Heart left ventricle (tissue), 16 donors: ENCODE measurements at regions not wholly inside any gene's neighbourhood (a gene's known extent, or its start where the extent isn't known, plus 50 kb on each side); places are given as distances from the start of the nearest gene placed in this dataset.

Source experiments
- ATAC-seq, 4 donors: fragments of 200-7000 bp; cut with Tn5 transposase; one replicate each; pipeline ENCODE4 v1.9.1; 2020 to 2022; ENCODE audit warnings: moderate library complexity in 4 of 4, mild to moderate bottlenecking in 3 of 4, moderate number of reproducible peaks in 1 of 4
- DNase-seq, 5 donors: peaks; one replicate each; pipeline ENCODE4 v3.0.0-alpha.2; 2020
- H3K27ac ChIP-seq, 12 donors: fragments of 200-600 bp; sonication (generic) in 4 of 12; one replicate each; pipeline versions ENCODE4 v1.5.0 to v1.8.0; 2016 to 2022; ENCODE audit warnings: mild to moderate bottlenecking in 2 of 12
- H3K27me3 ChIP-seq, 9 donors: fragments of 200-600 bp; sonication (generic) in 2 of 9; one replicate each; pipeline versions ENCODE4 v1.5.1 to v1.8.0; 2016 to 2022; ENCODE audit warnings: mild to moderate bottlenecking in 3 of 9
- H3K36me3 ChIP-seq, 9 donors: fragments of 200-600 bp; sonication (generic) in 2 of 9; one replicate each; pipeline versions ENCODE4 v1.5.0 to v1.8.0; 2018 to 2022; ENCODE audit warnings: mild to moderate bottlenecking in 2 of 9
- H3K4me1 ChIP-seq, 12 donors: fragments of 200-600 bp; sonication (generic) in 4 of 12; one replicate each; pipeline versions ENCODE4 v1.5.0 to v1.8.0; 2016 to 2022; ENCODE audit warnings: mild to moderate bottlenecking in 3 of 12
- H3K4me3 ChIP-seq, 12 donors: fragments of 200-600 bp; sonication (generic) in 4 of 12; one replicate each; pipeline versions ENCODE4 v1.5.0 to v1.8.0; 2017 to 2022; ENCODE audit warnings: mild to moderate bottlenecking in 9 of 12, moderate library complexity in 4 of 12
- H3K9me3 ChIP-seq, 12 donors: fragments of 200-600 bp; sonication (generic) in 4 of 12; one replicate each; pipeline versions ENCODE4 v1.5.0 to v1.8.0; 2016 to 2022; ENCODE audit warnings: mild to moderate bottlenecking in 1 of 12
- CTCF ChIP-seq, 12 donors: fragments of 200-600 bp; sonication (generic) in 4 of 12; IDR thresholded peaks; one replicate each; pipeline versions ENCODE4 v1.5.0 to v1.8.0; 2018 to 2022; ENCODE audit warnings: antibody characterized with exemption in 12 of 12, mild to moderate bottlenecking in 5 of 12
- POLR2A ChIP-seq, 2 donors: fragments of 450-650 bp; IDR thresholded peaks; one replicate each; pipeline ENCODE4 v1.6.1; 2017; ENCODE audit warnings: antibody characterized with exemption in 2 of 2, mild to moderate bottlenecking in 2 of 2, moderate library complexity in 2 of 2
- WGBS, 4 donors: extraction: QIAGEN DNeasy Blood & Tissue Kit in 2 of 4; methylation state at CpG; one replicate each; pipeline versions ENCODE4 v1.1.5 to v1.1.7; 2013 to 2018; 5-methylcytosine and 5-hydroxymethylcytosine counted together
- intact Hi-C, 10 donors: fragments of 100-400 bp; cut with DNase I; formaldehyde crosslinking; loops; one replicate each; pipeline versions ENCODE4 v1.11.1 to v1.14.2; 2022
- donor health status: ischemic (EF 13 %, LVEDD 7.1; RV severe dilation, severe dysfunction).
- donor health status: healthy with polysubstance abuse.
- donor health status: DM: no; HTN: yes; CAD: no.
- donor health status: DM: no; HTN: no; CAD: no.
- donor health status: ischemic (EF 25% LVEDD 6.9; RV normal size, moderate dysfunction).
- donor health status: ischemic (EF 25% LVEDD 5.7; RV mildly dilated, moderate dysfunction).
- donor health status: healthy.
- donor health status: DM: yes; HTN: yes; CAD: no.
- donor health status: ischemic (EF 35%, LVEDD 5.7; RV mildly dilated, moderate dysfunction).
- donor health status: nonischemic (EF 11% LVEDD 7.7; RV severe dilation, severe dysfunction).
- donor health status: DM: yes; HTN: yes; CAD: no.
- donor health status: PGD.
- donor health status: ischemic (EF 29% LVEDD 5.4; RV normal size, mild dysfunction).
- donor health status: nonischemic (EF 23%, LVEDD 6.1; RV moderate dilation, normal function).

- intact Hi-C loops, result no loop called here
- no peak overlapping the region for H3K4me3 ChIP-seq
- no peak overlapping the region for H3K27ac ChIP-seq
- 82 to 92% (median 87%) methylated on average over 7 of the region's 7 CpGs for WGBS, 4 donors
- H3K27me3 ChIP-seq, result no peaks in the 10 kb centered on the region
- ATAC-seq (no peak), DNase-seq (no peak)
- TF ChIP-seq POLR2A (IDR thresholded peaks at IDR 0.05), result no peak
- TF ChIP-seq CTCF (IDR thresholded peaks at IDR 0.05), result no peak
- H3K36me3 ChIP-seq, result no peaks in the 10 kb centered on the region
- no peaks in the 10 kb centered on the region for H3K4me1 ChIP-seq
- peaks cover 0 to 7% (median 0%) of the 10 kb centered on the region in 12 donors for H3K9me3 ChIP-seq
These were observed 49.8 kb upstream of the TNIP3 start for GRCh38 chr4:121213940-121214339.
